ENCODE measurements at regions not wholly inside any gene's neighbourhood (a gene's known extent, or its start where the extent isn't known, plus 50 kb on each side); places are given as distances from the start of the nearest gene placed in this dataset.

- Histone ChIP-seq H3K9me2 (ENCODE audit: low read depth, low read length) (no peaks in the 10 kb centered on the region), H3K36me3 (ENCODE audit: insufficient read depth, low read length) (no peaks in the 10 kb centered on the region), H3K4me2 (ENCODE audit: low read length) (no peak overlapping the region)
Measured at GRCh38 chr2:81658227-81658626, 1353.7 kb upstream of the LRRTM1 start.

GRCh38 chr2:81650048-81650971, 1345.8 kb upstream of the LRRTM1 start:
- Histone ChIP-seq H3K79me2 (ENCODE audit: insufficient read depth, low read length) (no peaks in the 10 kb centered on the region), H3F3A (ENCODE audit: insufficient read depth, low read length) (no peaks in the 10 kb centered on the region), H3K9ac (ENCODE audit: low read length) (no peak overlapping the region), H3K4me3 (ENCODE audit: low read depth, low read length, poor library complexity, severe bottlenecking) (no peak overlapping the region), H3K27me3 (ENCODE audit: insufficient read depth, low read length) (no peaks in the 10 kb centered on the region), H3K27ac (ENCODE audit: low read depth, low read length, poor library complexity, severe bottlenecking) (no peak overlapping the region), H3K9me3 (ENCODE audit: low read length) (no peaks in the 10 kb centered on the region), H3K36me3 (ENCODE audit: insufficient read depth, low read length) (no peaks in the 10 kb centered on the region), H3K4me1 (ENCODE audit: insufficient read depth, low read length, severe bottlenecking) (no peaks in the 10 kb centered on the region), H3K4me2 (ENCODE audit: low read length) (no peak overlapping the region), H2AFZ (ENCODE audit: low read length) (no peak overlapping the region), H3K9me2 (ENCODE audit: low read depth, low read length) (no peaks in the 10 kb centered on the region), H4K20me1 (ENCODE audit: insufficient read depth, low read length) (no peaks in the 10 kb centered on the region)
- no peak for TF ChIP-seq EZH2 (IDR thresholded peaks at IDR 0.05; ENCODE audit: borderline replicate concordance, low read length)
- peak; percentile 40; the same call in 1 of the 2 replicates for TF ChIP-seq CTCF (IDR thresholded peaks at IDR 0.05; ENCODE audit: low read length)

More at GRCh38 chr2:81658227-81658626, 1353.7 kb upstream of the LRRTM1 start:
- no peak overlapping the region for H2AFZ ChIP-seq (ENCODE audit: low read length)
- no peaks in the 10 kb centered on the region for H3K27me3 ChIP-seq (ENCODE audit: insufficient read depth, low read length)
- no peak overlapping the region for H3K27ac ChIP-seq (ENCODE audit: low read depth, low read length, poor library complexity, severe bottlenecking)
- no peaks in the 10 kb centered on the region for H3K9me3 ChIP-seq (ENCODE audit: low read length)
- no peaks in the 10 kb centered on the region for H4K20me1 ChIP-seq (ENCODE audit: insufficient read depth, low read length)
- H3K79me2 ChIP-seq (ENCODE audit: insufficient read depth, low read length), result no peaks in the 10 kb centered on the region
- H3K4me3 ChIP-seq (ENCODE audit: low read depth, low read length, poor library complexity, severe bottlenecking), result no peak overlapping the region
- no peak overlapping the region for H3K9ac ChIP-seq (ENCODE audit: low read length)
- TF ChIP-seq CTCF (IDR thresholded peaks at IDR 0.05; ENCODE audit: low read length) (no peak), EZH2 (IDR thresholded peaks at IDR 0.05; ENCODE audit: borderline replicate concordance, low read length) (no peak)
- no peaks in the 10 kb centered on the region for H3K4me1 ChIP-seq (ENCODE audit: insufficient read depth, low read length, severe bottlenecking)
- H3F3A ChIP-seq (ENCODE audit: insufficient read depth, low read length), result no peaks in the 10 kb centered on the region

GRCh38 chr2:81648806-81649205, 1344.3 kb upstream of the LRRTM1 start:
- no peaks in the 10 kb centered on the region for H3K36me3 ChIP-seq (ENCODE audit: insufficient read depth, low read length)
- H3K4me1 ChIP-seq (ENCODE audit: insufficient read depth, low read length, severe bottlenecking), result no peaks in the 10 kb centered on the region
- no peaks in the 10 kb centered on the region for H3K27me3 ChIP-seq (ENCODE audit: insufficient read depth, low read length)
- H4K20me1 ChIP-seq (ENCODE audit: insufficient read depth, low read length), result no peaks in the 10 kb centered on the region
- no peaks in the 10 kb centered on the region for H3K9me2 ChIP-seq (ENCODE audit: low read depth, low read length)
- no peak overlapping the region for H3K9ac ChIP-seq (ENCODE audit: low read length)
- H3K9me3 ChIP-seq (ENCODE audit: low read length), result no peaks in the 10 kb centered on the region
- TF ChIP-seq CTCF (IDR thresholded peaks at IDR 0.05; ENCODE audit: low read length), result no peak
- TF ChIP-seq EZH2 (IDR thresholded peaks at IDR 0.05; ENCODE audit: borderline replicate concordance, low read length), result no peak
- H3K27ac ChIP-seq (ENCODE audit: low read depth, low read length, poor library complexity, severe bottlenecking), result no peak overlapping the region
- no peaks in the 10 kb centered on the region for H3K79me2 ChIP-seq (ENCODE audit: insufficient read depth, low read length)
- H3K4me2 ChIP-seq (ENCODE audit: low read length), result no peak overlapping the region
- no peak overlapping the region for H2AFZ ChIP-seq (ENCODE audit: low read length)
- no peak overlapping the region for H3K4me3 ChIP-seq (ENCODE audit: low read depth, low read length, poor library complexity, severe bottlenecking)
- H3F3A ChIP-seq (ENCODE audit: insufficient read depth, low read length), result no peaks in the 10 kb centered on the region
